PFSK-1 (cell line): ENCODE measurements at regions not wholly inside any gene's neighbourhood (a gene's known extent, or its start where the extent isn't known, plus 50 kb on each side); places are given as distances from the start of the nearest gene placed in this dataset.

ENCODE experiments used
- FOXP2 ChIP-seq: optimal IDR thresholded peaks from 2 replicates; pipeline ENCODE3; 2011; ENCODE audit warnings: borderline replicate concordance, control low read depth, inconsistent platforms; ENCODE audit not compliant: insufficient read depth; ENCODE audit errors: extremely low read length, extremely low read depth
- POLR2AphosphoS5 ChIP-seq: IDR thresholded peaks from 2 replicates; pipeline ENCODE4 v1.6.1; 2012; ENCODE audit warnings: low read depth, mild to moderate bottlenecking, control low read depth, low read length, moderate library complexity
- SIN3A ChIP-seq: IDR thresholded peaks from 2 replicates; pipeline ENCODE4 v1.6.1; 2012; ENCODE audit warnings: mild to moderate bottlenecking, low read length, moderate library complexity, borderline replicate concordance; ENCODE audit not compliant: insufficient read depth
- TAF1 ChIP-seq: IDR thresholded peaks from 2 replicates; pipeline ENCODE4 v1.6.1; 2012; ENCODE audit warnings: low read length, control low read depth, borderline replicate concordance; ENCODE audit not compliant: insufficient read depth
- TF ChIP-seq, protein P1 (sequence below), 2 experiments: IDR thresholded peaks; 2 replicates each; pipeline versions ENCODE4 v1.6.1 to v1.8.0; 2011 to 2012; ENCODE audit warnings: low read depth in 2 of 2, low read length in 2 of 2, control low read depth in 1 of 2, inconsistent platforms in 1 of 2, mild to moderate bottlenecking in 1 of 2, moderate library complexity in 1 of 2; ENCODE audit not compliant: insufficient read depth in 1 of 2

DNA sequence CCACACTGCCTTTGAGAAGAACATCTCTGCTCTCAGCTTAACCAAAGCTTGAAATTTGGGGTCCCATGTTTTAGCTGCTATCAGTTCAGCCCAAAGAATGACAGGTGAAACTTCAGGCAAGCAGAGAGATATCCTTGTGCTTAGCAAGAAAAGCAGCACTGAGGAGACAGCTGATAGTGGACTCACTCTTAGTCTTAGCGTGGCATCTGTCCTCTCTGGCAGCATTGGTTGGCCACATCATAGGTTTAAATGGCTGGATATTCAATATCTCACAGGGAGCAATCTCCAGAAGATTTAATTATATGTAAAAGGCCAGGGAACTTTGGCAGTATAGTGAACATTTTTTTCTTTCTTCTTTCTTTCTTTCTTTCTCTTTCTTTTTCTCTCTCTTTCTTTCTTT, 131.1 kb upstream of the SGK1 start:
- TF ChIP-seq, protein P1, sequence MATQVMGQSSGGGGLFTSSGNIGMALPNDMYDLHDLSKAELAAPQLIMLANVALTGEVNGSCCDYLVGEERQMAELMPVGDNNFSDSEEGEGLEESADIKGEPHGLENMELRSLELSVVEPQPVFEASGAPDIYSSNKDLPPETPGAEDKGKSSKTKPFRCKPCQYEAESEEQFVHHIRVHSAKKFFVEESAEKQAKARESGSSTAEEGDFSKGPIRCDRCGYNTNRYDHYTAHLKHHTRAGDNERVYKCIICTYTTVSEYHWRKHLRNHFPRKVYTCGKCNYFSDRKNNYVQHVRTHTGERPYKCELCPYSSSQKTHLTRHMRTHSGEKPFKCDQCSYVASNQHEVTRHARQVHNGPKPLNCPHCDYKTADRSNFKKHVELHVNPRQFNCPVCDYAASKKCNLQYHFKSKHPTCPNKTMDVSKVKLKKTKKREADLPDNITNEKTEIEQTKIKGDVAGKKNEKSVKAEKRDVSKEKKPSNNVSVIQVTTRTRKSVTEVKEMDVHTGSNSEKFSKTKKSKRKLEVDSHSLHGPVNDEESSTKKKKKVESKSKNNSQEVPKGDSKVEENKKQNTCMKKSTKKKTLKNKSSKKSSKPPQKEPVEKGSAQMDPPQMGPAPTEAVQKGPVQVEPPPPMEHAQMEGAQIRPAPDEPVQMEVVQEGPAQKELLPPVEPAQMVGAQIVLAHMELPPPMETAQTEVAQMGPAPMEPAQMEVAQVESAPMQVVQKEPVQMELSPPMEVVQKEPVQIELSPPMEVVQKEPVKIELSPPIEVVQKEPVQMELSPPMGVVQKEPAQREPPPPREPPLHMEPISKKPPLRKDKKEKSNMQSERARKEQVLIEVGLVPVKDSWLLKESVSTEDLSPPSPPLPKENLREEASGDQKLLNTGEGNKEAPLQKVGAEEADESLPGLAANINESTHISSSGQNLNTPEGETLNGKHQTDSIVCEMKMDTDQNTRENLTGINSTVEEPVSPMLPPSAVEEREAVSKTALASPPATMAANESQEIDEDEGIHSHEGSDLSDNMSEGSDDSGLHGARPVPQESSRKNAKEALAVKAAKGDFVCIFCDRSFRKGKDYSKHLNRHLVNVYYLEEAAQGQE (IDR thresholded peaks at IDR 0.05; ENCODE audit: insufficient read depth in 1 of 2, low read depth in 2 of 2, low read length in 2 of 2) = no peak
- TF ChIP-seq POLR2AphosphoS5 (no peak), SIN3A (no peak), FOXP2 (no peak), TAF1 (no peak)

DNA sequence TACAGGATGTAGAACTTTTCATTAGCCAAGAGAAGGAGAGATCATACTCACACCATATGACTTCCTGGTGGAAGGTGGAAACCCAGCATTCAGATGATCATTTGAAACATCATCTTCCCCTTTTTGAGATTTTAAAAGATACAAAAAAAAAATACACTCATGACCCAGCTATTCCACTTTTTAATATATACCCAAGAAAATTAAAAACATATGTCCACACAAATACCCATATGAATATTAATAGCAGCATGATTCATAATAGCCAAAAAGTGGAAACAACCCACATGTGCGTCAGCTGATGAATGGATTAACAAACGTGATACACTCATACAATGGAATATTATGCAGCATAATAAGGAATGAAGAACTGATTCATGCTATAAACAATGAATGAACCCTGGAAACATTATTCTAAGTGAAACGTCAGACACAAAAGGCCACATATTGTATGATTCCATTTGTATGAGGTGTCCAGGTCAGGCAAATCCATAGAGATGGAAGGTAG, 130.0 kb upstream of the SGK1 start:
- TF ChIP-seq SIN3A = no peak
- TF ChIP-seq, protein P1 (IDR thresholded peaks at IDR 0.05; ENCODE audit: insufficient read depth in 1 of 2, low read depth in 2 of 2, low read length in 2 of 2) = no peak
- TF ChIP-seq FOXP2 = no peak
- no peak for TF ChIP-seq TAF1
- no peak for TF ChIP-seq POLR2AphosphoS5

DNA sequence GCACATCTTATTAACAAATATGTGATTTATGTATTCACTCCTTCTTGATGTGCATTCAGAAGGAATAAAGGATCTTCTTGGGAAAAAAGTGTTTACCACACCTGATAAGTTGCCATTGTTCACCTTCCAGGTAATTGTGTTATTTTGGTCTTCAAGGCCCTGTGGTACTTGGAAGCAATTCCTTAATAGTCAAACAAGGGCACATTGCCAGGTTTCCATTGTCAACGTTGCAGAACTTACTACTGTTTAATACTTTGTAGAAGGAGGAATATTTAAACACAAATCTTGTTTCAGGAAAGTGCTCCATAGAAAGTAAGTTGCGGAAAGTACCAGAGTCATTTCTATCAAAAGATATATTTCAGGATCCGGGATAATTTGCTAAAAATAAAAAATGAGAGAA, 129.5 kb upstream of the SGK1 start:
- TF ChIP-seq, protein P1 (IDR thresholded peaks at IDR 0.05; ENCODE audit: insufficient read depth in 1 of 2, low read depth in 2 of 2, low read length in 2 of 2) = no peak
- TF ChIP-seq FOXP2 (no peak), SIN3A (no peak), TAF1 (no peak)

DNA sequence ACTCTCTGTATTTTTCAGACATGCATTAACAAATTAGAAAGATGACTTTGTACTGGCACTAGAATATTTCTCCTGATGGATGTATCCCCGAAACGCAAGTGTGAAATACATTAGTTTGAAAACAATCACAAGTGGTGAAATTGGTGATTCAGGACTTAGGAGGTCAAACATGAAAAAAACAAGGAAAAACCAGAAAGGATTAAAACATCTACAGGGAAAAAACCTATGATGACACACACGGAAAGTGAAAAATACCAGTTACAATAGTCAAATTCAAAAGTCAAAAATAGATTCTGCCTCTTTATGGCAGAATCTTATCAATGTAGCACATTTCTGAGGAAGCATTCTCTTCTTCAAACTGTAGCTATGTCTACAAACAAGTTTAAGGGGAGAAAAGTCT, 129.0 kb upstream of the SGK1 start:
- TF ChIP-seq TAF1 (no peak), SIN3A (no peak), FOXP2 (no peak), POLR2AphosphoS5 (no peak)
- TF ChIP-seq, protein P1 (IDR thresholded peaks at IDR 0.05; ENCODE audit: insufficient read depth in 1 of 2, low read depth in 2 of 2, low read length in 2 of 2) = no peak

DNA sequence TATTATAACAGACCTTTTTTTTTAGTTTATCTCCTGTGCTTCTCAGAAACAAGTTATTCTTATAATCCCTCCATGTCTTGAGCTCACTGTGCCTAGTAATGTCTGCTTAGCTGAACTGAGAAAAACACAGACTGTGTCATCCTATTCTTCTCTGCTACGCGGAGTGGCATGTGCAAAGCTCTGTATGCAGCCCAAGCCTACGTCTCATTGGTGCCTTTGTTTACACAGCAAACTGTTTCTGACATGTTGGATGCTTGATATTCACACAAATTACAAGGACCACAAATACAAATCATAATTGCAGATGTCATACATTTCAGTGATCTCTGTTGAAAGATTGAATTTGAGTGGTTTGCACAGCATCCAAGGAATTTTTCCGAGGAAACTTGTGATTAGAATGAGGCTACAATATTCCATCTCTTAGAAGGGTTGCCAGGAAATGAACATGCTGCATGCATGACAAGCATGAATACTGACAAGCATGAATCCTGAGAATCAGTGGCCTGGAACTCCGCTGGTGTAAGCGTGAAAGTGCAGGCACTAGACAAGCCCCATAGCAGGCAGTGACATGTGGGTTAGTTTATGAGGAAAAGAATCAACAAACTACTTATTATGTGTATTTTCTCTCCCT, 128.4 kb upstream of the SGK1 start:
- no peak for TF ChIP-seq POLR2AphosphoS5
- TF ChIP-seq SIN3A = no peak
- TF ChIP-seq TAF1 = no peak
- no peak for TF ChIP-seq FOXP2
- TF ChIP-seq, protein P1 (IDR thresholded peaks at IDR 0.05; ENCODE audit: insufficient read depth in 1 of 2, low read depth in 2 of 2, low read length in 2 of 2) = no peak
